ENCODE measurements at regions not wholly inside any gene's neighbourhood (a gene's known extent, or its start where the extent isn't known, plus 50 kb on each side); places are given as distances from the start of the nearest gene placed in this dataset.

DNA sequence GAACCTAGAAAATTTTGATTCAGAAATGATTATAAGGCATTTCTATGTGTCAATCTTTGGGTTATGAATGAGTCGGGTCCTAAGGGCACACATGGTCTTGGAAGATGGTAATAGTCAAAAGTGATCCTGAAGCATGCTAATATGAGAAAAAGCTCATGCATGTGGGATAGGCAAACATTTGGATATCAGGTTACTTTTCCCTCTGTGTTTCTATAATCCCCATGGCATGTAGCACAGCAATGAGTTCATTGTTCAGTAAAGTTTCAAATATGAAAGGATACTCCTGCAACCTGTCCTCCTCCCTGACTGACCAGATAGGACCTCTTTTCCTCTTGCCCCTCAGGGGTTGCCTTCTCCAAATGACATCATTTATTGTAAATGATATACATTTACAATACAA lies 249.9 kb upstream of the MON1B start:
- no peak overlapping the region for H3K27ac ChIP-seq (ENCODE audit: low read depth, low read length)
- no peaks in the 10 kb centered on the region for H3K27me3 Mint-ChIP-seq (ENCODE audit: insufficient read depth)

DNA sequence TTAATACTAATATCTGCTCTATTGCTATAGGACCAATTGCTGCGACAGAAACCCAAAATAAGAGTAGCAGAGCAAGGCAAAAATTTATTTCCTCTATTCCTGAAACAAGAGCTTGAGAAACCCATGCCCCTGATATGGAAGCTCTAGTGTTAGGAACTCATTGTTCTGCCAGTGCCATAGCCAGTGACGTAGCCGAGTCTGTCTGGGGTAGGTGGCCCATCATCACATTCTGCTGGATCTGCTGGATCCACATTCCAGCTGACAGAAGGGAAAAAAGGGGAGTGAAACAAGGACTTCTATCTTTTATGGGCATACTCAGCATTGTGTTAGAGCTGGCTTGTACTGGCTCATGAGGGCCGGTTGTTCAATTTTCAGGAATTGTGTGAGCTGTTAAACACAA lies 248.9 kb upstream of the MON1B start:
- 98% methylated on average over 4 of the region's 4 CpGs; no CpG with 5 or more reads in 1 of the 2 experiments for WGBS, 2 experiments (ENCODE audit: insufficient coverage in 1 of 2, insufficient read length in 1 of 2)
- H3K27me3 Mint-ChIP-seq (ENCODE audit: insufficient read depth) = no peaks in the 10 kb centered on the region

More for the DNA sequence above, 249.9 kb upstream of the MON1B start:
- H3K36me3 Mint-ChIP-seq (ENCODE audit: low read depth) = no peaks in the 10 kb centered on the region
- peaks cover 3% of the 10 kb centered on the region for H3K4me1 Mint-ChIP-seq
- H3K27ac Mint-ChIP-seq = no peak overlapping the region
- Histone ChIP-seq H3K9me3 (ENCODE audit: control insufficient read depth, low read length) (no peaks in the 10 kb centered on the region), H3K9ac (ENCODE audit: extremely low read depth, low read length, poor library complexity, severe bottlenecking) (no peak overlapping the region), H3K36me3 (ENCODE audit: control insufficient read depth, insufficient read depth, low read length) (no peaks in the 10 kb centered on the region), H3K4me1 (ENCODE audit: control insufficient read depth, insufficient read depth, low read length) (no peaks in the 10 kb centered on the region), H3K27me3 (ENCODE audit: control insufficient read depth, insufficient read depth, low read length, poor library complexity, severe bottlenecking) (no peaks in the 10 kb centered on the region), H3K4me3 (ENCODE audit: low read length) (no peak overlapping the region)
- H3K9me3 Mint-ChIP-seq = no peaks in the 10 kb centered on the region
- 87 to 89% methylated on average over 1 of the region's 1 CpG for WGBS, 2 experiments (ENCODE audit: insufficient coverage in 1 of 2, insufficient read length in 1 of 2)
- DNase-seq = no peak
- H3K4me3 Mint-ChIP-seq = no peak overlapping the region
- TF ChIP-seq, protein P1, sequence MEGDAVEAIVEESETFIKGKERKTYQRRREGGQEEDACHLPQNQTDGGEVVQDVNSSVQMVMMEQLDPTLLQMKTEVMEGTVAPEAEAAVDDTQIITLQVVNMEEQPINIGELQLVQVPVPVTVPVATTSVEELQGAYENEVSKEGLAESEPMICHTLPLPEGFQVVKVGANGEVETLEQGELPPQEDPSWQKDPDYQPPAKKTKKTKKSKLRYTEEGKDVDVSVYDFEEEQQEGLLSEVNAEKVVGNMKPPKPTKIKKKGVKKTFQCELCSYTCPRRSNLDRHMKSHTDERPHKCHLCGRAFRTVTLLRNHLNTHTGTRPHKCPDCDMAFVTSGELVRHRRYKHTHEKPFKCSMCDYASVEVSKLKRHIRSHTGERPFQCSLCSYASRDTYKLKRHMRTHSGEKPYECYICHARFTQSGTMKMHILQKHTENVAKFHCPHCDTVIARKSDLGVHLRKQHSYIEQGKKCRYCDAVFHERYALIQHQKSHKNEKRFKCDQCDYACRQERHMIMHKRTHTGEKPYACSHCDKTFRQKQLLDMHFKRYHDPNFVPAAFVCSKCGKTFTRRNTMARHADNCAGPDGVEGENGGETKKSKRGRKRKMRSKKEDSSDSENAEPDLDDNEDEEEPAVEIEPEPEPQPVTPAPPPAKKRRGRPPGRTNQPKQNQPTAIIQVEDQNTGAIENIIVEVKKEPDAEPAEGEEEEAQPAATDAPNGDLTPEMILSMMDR (conservative IDR thresholded peaks at IDR 0.05) = no peak

DNA sequence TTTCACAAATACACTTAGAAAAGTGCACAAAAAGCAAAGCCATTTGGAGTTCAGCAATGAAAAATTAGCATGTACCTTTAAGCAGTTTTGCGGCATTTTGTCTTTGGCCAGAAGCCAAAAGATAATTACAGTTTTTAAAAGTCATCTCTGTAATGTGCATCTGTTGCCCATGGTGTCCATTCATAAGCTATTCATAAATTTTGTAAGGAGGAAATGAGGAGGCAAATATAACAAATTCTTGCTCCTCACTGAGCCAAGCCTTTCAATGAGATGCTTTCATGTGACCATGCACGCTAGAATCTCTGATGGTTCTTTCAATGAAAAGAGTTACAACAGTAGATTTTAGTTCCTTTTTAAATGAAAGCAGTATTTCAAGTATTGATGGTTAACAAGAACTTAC lies 247.1 kb upstream of the MON1B start:
- Histone ChIP-seq H3K27me3 (ENCODE audit: control insufficient read depth, insufficient read depth, low read length, poor library complexity, severe bottlenecking) (no peaks in the 10 kb centered on the region), H3K9ac (ENCODE audit: extremely low read depth, low read length, poor library complexity, severe bottlenecking) (no peak overlapping the region), H3K9me3 (ENCODE audit: control insufficient read depth, low read length) (no peaks in the 10 kb centered on the region), H3K36me3 (ENCODE audit: control insufficient read depth, insufficient read depth, low read length) (no peaks in the 10 kb centered on the region), H3K4me1 (ENCODE audit: control insufficient read depth, insufficient read depth, low read length) (no peaks in the 10 kb centered on the region), H3K27ac (ENCODE audit: low read depth, low read length) (no peak overlapping the region), H3K4me3 (ENCODE audit: low read length) (no peak overlapping the region)
- WGBS, 2 experiments (ENCODE audit: insufficient coverage in 1 of 2, insufficient read length in 1 of 2) = 87 to 95% methylated on average over 2 of the region's 2 CpGs
- H3K27me3 Mint-ChIP-seq (ENCODE audit: insufficient read depth) = no peaks in the 10 kb centered on the region
- no peaks in the 10 kb centered on the region for H3K9me3 Mint-ChIP-seq
- no peak overlapping the region for H3K27ac Mint-ChIP-seq
- TF ChIP-seq, protein P1 (conservative IDR thresholded peaks at IDR 0.05) = no peak
- H3K4me1 Mint-ChIP-seq = peaks cover 10% of the 10 kb centered on the region
- no peaks in the 10 kb centered on the region for H3K36me3 Mint-ChIP-seq (ENCODE audit: low read depth)
- no peak overlapping the region for H3K4me3 Mint-ChIP-seq
- no peak for DNase-seq

More for the DNA sequence above, 248.9 kb upstream of the MON1B start:
- Histone ChIP-seq H3K27me3 (ENCODE audit: control insufficient read depth, insufficient read depth, low read length, poor library complexity, severe bottlenecking) (no peaks in the 10 kb centered on the region), H3K36me3 (ENCODE audit: control insufficient read depth, insufficient read depth, low read length) (no peaks in the 10 kb centered on the region), H3K4me3 (ENCODE audit: low read length) (no peak overlapping the region), H3K9me3 (ENCODE audit: control insufficient read depth, low read length) (no peaks in the 10 kb centered on the region), H3K4me1 (ENCODE audit: control insufficient read depth, insufficient read depth, low read length) (no peaks in the 10 kb centered on the region), H3K27ac (ENCODE audit: low read depth, low read length) (no peak overlapping the region), H3K9ac (ENCODE audit: extremely low read depth, low read length, poor library complexity, severe bottlenecking) (no peak overlapping the region)
- Mint-ChIP-seq H3K9me3 (no peaks in the 10 kb centered on the region), H3K4me1 (peaks cover 10% of the 10 kb centered on the region), H3K27ac (no peak overlapping the region), H3K4me3 (no peak overlapping the region), H3K36me3 (ENCODE audit: low read depth) (no peaks in the 10 kb centered on the region)
- DNase-seq = no peak
- TF ChIP-seq, protein P1 (conservative IDR thresholded peaks at IDR 0.05) = no peak
